DMS 273 (cell line): ENCODE measurements at regions not wholly inside any gene's neighbourhood (a gene's known extent, or its start where the extent isn't known, plus 50 kb on each side); places are given as distances from the start of the nearest gene placed in this dataset.
"Not testable (repeated sequence)": the region's sequence is repeated elsewhere in the genome, so short reads cannot be mapped to it uniquely, and the experiment has no call there.

Experiments used
- DNase-seq: peaks from one replicate; lab custom pipeline; 2025; ENCODE audit not compliant: unreplicated experiment; lab: John Stamatoyannopoulos, UW

DNA sequence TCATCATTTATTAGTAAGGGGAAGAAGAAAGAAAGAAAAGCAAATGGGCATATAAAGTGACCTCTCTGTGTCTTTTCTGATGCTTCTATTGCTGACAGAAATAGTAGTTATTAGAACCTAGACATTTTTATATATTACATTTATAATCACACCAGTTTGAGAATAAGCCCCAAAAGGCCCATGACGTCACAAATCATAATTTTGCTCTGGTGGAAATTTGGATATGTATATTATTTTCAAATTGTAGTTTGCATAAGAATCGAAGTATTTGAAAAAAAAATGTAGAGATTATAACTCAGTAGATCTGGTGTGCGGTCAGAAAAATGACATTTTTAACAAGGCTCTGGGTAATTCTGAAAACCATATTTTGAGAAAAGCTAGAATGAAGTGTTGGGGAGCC is 101.2 kb upstream of the STEAP1 start:
- no peak for DNase-seq

GRCh38 chr7:90061077-90061476 is 93.2 kb upstream of the STEAP1 start:
- no peak for DNase-seq

GRCh38 chr7:90064370-90064769 is 89.9 kb upstream of the STEAP1 start:
- no peak for DNase-seq

GRCh38 chr7:90067171-90067570 is 87.1 kb upstream of the STEAP1 start:
- DNase-seq = no peak

- DNase-seq = not testable (repeated sequence)
These were observed 84.0 kb upstream of the STEAP1 start for GRCh38 chr7:90070238-90070637.

DNA sequence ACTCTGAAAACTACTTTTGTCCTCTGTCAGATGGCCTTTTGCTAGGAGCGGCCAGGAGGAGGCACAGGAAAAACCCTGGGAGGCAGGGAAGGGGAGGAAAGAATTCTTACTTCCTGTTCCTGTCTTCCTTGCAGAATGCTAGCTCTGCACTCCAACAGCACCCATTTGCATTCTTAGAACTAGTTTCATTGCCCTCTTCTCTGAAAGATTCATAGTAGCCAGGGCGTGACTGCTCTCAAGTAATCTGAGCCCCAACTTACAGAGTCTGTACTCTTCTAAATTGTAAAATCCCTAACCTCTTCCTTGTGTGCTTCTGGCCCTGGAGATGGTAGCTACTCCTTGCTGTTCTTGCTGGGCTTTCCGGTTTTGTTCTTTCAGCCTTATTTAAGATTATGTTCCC is 75.3 kb upstream of the STEAP1 start:
- no peak for DNase-seq

DNA sequence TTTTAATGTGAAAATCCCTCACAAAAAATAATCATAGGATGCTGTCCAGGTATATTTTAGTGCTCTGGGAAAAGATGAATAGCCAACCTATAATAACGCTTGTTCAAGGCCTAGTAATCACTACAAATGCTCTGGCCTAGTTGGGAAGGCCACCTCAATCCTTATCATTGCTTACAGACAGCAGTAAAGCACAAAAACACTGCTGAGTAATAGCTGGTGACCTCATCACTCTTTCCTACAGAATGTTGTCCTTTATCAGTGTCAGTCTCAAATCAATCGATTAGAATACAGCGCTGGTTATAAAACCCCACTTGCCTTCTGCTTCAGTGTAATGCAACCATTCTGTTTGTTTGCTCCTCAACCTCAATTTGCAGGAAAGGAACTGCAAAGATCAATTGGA is 72.6 kb upstream of the STEAP1 start:
- DNase-seq = no peak

DNA sequence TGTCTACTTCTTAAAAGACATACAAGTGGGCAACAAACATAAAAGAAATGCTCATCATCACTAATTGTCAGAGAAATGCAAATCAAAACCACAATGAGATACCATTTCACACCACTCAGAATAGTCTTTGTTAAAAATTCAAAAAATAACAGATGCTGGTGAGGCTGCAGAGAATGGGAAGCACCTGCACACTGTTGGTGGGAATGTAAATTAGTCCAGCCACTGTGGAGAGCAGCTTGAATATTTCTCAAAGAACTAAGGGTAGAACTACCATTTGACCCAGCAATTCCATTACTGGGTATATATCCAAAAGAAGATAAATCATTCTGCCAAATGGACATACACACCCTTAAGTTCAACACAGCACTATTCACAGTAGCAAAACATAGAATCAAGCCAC is 61.8 kb upstream of the STEAP1 start:
- DNase-seq = no peak

DNA sequence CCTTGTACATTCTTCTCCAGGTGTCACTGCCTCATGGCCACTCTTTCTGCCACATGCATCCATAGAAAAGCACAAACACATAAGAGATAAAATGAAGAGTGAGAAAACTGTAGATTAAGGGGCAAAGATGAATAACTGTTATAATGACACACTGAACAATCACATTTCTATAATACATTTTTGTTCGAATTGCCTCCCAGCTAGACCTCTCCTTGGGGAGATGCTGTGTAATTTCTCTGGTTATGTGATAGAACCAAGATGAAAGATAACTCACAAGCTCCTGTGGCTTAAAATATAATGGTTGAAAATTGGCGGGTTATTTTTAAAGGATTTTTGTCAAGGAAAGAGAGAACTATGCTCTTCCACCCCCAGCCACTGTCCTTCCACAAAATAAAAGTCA is 60.2 kb upstream of the STEAP1 start:
- no peak for DNase-seq
